Gastroesophageal sphincter (tissue), 4 donors: ENCODE measurements at regions not wholly inside any gene's neighbourhood (a gene's known extent, or its start where the extent isn't known, plus 50 kb on each side); places are given as distances from the start of the nearest gene placed in this dataset.

Experiments used
- ATAC-seq: fragments of 150-250 bp; one replicate; pipeline ENCODE4 v1.9.1; 2016; ENCODE audit warnings: mild to moderate bottlenecking, moderate library complexity
- H3K27ac ChIP-seq, 4 donors: fragments of 200-600 bp; sonication (generic) in 3 of 4; 1 replicate in 3 of 4; 2 replicates in 1 of 4; pipeline ENCODE4 v1.5.1; 2016 to 2019
- H3K27me3 ChIP-seq: fragments of 200-600 bp; sonication (generic); one replicate; pipeline ENCODE4 v1.5.1; 2019
- H3K36me3 ChIP-seq, 2 donors: fragments of 200-600 bp; sonication (generic); one replicate each; pipeline ENCODE4 v1.5.1; 2019; ENCODE audit warnings: control low read depth in 1 of 2
- H3K4me1 ChIP-seq, 3 donors: fragments of 200-600 bp; sonication (generic); 1 replicate in 2 of 3; 2 replicates in 1 of 3; pipeline ENCODE4 v1.5.1; 2016 to 2019; ENCODE audit warnings: control low read depth in 2 of 3
- H3K4me3 ChIP-seq, 2 donors: fragments of 200-600 bp; sonication (generic); one replicate each; pipeline ENCODE4 v1.5.1; 2019; ENCODE audit warnings: mild to moderate bottlenecking in 1 of 2, moderate library complexity in 1 of 2
- H3K9me3 ChIP-seq, 3 donors: fragments of 200-600 bp; sonication (generic); one replicate each; pipeline ENCODE4 v1.5.1; 2017 to 2019; ENCODE audit warnings: control low read depth in 2 of 3
- EP300 ChIP-seq: sonication (generic); formaldehyde crosslinking; IDR thresholded peaks from one replicate; pipeline ENCODE4 v1.6.1; 2017; ENCODE audit warnings: antibody characterized with exemption, mild to moderate bottlenecking
- POLR2A ChIP-seq, 2 donors: fragments of 450-650 bp; IDR thresholded peaks; one replicate each; pipeline ENCODE4 v1.6.1; 2017; ENCODE audit warnings: antibody characterized with exemption in 2 of 2, mild to moderate bottlenecking in 2 of 2, moderate library complexity in 1 of 2
- POLR2AphosphoS5 ChIP-seq: sonication (generic); formaldehyde crosslinking; IDR thresholded peaks from one replicate; pipeline ENCODE4 v1.6.1; 2017; ENCODE audit warnings: antibody characterized with exemption
- WGBS, 2 donors: methylation state at CpG; one replicate each; pipeline ENCODE4 v1.1.5; 2018; ENCODE audit warnings: low coverage in 1 of 2; 5-methylcytosine and 5-hydroxymethylcytosine counted together
- TF ChIP-seq, protein P1 (sequence below), 4 experiments: fragments of 200-600 bp in 2 of 4; fragments of 450-650 bp in 2 of 4; sonication (generic) in 1 of 4; IDR thresholded peaks; one replicate each; pipeline ENCODE4 v1.5.1; 2017 to 2019; ENCODE audit warnings: antibody characterized with exemption in 4 of 4, mild to moderate bottlenecking in 2 of 4, moderate library complexity in 2 of 4

DNA sequence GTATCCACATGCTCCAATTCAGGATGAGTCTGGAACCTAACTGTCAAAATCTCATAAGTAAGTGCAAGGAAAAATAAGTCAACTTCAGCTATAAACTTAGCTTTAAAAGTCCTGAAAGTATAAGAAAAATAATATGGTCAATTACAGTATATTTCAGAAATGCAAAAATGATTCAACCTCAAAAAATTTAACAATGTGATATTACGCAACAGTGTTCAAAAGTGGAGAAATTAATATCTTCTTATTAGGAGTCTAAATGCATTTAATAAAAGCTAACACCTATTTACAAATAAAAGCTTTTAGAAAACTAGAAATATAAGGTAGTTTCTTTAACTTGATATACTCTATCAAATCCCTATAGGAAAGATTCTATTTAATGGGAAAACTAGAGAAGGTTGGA lies 111.2 kb upstream of the OPRM1 start:
- no peaks in the 10 kb centered on the region for H3K9me3 ChIP-seq
- H3K27ac ChIP-seq: no peak overlapping the region
- H3K36me3 ChIP-seq: no peaks in the 10 kb centered on the region
- ATAC-seq: no peak
- H3K4me1 ChIP-seq: no peaks in the 10 kb centered on the region
- WGBS, 2 donors: 96 to 100% methylated on average over 1 of the region's 1 CpG
- TF ChIP-seq POLR2AphosphoS5 (no peak), POLR2A (IDR thresholded peaks at IDR 0.05) (no peak), EP300 (no peak)
- TF ChIP-seq, protein P1, sequence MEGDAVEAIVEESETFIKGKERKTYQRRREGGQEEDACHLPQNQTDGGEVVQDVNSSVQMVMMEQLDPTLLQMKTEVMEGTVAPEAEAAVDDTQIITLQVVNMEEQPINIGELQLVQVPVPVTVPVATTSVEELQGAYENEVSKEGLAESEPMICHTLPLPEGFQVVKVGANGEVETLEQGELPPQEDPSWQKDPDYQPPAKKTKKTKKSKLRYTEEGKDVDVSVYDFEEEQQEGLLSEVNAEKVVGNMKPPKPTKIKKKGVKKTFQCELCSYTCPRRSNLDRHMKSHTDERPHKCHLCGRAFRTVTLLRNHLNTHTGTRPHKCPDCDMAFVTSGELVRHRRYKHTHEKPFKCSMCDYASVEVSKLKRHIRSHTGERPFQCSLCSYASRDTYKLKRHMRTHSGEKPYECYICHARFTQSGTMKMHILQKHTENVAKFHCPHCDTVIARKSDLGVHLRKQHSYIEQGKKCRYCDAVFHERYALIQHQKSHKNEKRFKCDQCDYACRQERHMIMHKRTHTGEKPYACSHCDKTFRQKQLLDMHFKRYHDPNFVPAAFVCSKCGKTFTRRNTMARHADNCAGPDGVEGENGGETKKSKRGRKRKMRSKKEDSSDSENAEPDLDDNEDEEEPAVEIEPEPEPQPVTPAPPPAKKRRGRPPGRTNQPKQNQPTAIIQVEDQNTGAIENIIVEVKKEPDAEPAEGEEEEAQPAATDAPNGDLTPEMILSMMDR (IDR thresholded peaks at IDR 0.05): no peak
- no peak overlapping the region for H3K4me3 ChIP-seq
- no peaks in the 10 kb centered on the region for H3K27me3 ChIP-seq

DNA sequence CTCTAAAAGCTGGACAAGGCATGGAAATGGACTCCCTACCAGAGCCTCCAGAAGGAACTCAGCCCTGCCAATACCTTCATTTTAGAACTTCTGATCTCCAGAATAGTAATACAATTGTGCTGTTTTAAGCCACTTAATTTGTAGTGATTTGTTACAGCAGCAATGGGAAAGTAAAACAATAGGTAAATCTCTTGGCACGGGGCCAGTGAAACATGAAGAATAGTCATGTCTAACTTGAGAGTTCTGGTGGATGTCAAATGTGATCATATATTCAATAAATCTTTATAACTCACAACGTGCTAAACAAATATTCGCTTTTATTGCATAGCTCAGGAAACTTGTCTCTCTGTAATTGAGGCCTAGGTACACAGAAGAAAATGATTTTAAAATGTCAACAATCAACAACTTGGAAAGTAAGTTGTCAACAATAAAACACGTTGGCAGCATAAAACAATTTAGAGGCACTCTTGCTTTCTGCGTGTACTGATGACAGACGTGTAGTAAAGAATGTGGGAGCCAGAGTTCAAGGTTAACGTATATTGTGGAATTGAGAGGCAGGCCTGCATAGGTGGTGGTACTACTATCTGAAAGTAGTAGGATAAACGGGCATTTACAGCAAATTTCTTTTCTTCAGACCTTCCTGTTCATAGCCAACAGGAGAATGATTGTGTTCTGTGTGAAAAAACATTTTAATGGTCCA lies 140.5 kb upstream of the OPRM1 start:
- Histone ChIP-seq H3K4me1 (no peaks in the 10 kb centered on the region), H3K4me3 (no peak overlapping the region), H3K27ac (no peak overlapping the region), H3K9me3 (no peaks in the 10 kb centered on the region), H3K36me3 (no peaks in the 10 kb centered on the region), H3K27me3 (no peaks in the 10 kb centered on the region)
- WGBS, 2 donors: 68 to 76% methylated on average over 8 of the region's 8 CpGs
- TF ChIP-seq, protein P1 (IDR thresholded peaks at IDR 0.05): no peak
- TF ChIP-seq POLR2AphosphoS5: no peak
- TF ChIP-seq POLR2A (IDR thresholded peaks at IDR 0.05): no peak
- TF ChIP-seq EP300: no peak
- no peak for ATAC-seq

DNA sequence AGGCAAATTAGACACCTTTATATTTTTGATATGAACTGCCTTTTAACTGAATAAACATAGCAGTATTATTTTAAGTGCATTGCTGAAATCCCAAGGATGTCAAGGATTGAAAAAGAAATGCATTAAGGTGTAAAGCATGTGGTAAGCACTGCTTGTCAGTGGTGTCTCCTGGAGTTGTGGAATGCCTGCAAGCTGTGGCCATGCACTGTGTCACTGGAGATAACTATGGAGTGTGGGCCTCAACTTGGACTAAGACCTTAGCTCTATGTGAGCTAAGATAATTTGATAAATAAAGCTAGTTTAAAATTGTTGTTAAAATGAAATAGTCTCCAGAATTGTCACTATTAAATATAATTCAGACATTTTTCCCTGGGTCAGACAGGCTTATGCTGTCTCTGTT lies 156.6 kb upstream of the OPRM1 start:
- ATAC-seq: no peak
- Histone ChIP-seq H3K4me1 (no peaks in the 10 kb centered on the region), H3K36me3 (no peaks in the 10 kb centered on the region), H3K9me3 (no peaks in the 10 kb centered on the region), H3K27ac (no peak overlapping the region), H3K27me3 (no peaks in the 10 kb centered on the region), H3K4me3 (no peak overlapping the region)
- TF ChIP-seq, protein P1 (IDR thresholded peaks at IDR 0.05): no peak
- TF ChIP-seq EP300 (no peak), POLR2A (IDR thresholded peaks at IDR 0.05) (no peak), POLR2AphosphoS5 (no peak)

DNA sequence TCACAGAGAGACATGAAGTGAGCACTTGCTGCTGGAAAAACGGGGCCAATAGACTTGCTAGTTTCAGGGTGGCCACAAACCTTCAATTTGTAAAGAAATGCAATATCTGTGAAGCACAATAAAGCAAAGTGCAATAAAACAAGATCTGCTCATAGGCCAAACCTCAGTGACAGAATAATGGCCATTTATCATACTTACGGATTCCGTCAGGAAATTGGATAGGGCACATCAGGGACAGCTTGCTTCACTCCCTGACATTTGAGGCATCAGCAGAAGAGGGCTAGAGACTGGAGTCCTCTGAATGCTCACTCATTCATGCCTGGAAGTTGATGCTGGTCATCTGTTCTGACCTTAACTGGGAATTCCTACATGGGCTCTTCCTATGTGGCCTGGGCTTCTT lies 165.5 kb upstream of the OPRM1 start:
- no peaks in the 10 kb centered on the region for H3K4me1 ChIP-seq
- TF ChIP-seq, protein P1 (IDR thresholded peaks at IDR 0.05): no peak
- no peak for TF ChIP-seq POLR2A (IDR thresholded peaks at IDR 0.05)
- TF ChIP-seq POLR2AphosphoS5: no peak
- TF ChIP-seq EP300: no peak
- no peak for ATAC-seq
- no peak overlapping the region for H3K4me3 ChIP-seq
- no peaks in the 10 kb centered on the region for H3K36me3 ChIP-seq
- H3K27me3 ChIP-seq: no peaks in the 10 kb centered on the region
- WGBS, 2 donors: 57 to 70% methylated on average over 3 of the region's 3 CpGs
- peaks cover 0 to 4% (median 0%) of the 10 kb centered on the region in 3 donors for H3K9me3 ChIP-seq
- H3K27ac ChIP-seq: no peak overlapping the region

DNA sequence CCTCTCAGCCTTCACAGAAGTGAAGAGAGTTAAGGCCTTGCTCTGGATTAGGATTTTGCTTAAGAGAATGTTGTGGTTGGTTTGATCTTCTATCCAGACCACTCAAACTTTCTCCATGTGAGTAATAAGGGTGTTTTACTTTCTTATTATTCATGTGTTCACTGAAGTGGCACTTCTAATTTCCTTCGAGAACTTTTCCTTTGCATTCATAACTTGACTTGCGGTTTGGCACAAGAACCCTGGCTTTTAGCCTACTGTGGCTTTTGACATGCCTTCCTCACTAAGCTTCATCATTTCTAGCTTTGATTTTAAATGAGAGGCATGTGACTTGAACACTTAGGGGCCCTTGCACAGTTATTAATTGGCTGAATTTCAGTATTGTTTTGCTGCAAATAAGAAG lies 166.1 kb upstream of the OPRM1 start:
- Histone ChIP-seq H3K36me3 (no peaks in the 10 kb centered on the region), H3K9me3 (peaks cover 0 to 4% (median 0%) of the 10 kb centered on the region in 3 donors), H3K27ac (no peak overlapping the region), H3K4me3 (no peak overlapping the region), H3K4me1 (no peaks in the 10 kb centered on the region), H3K27me3 (no peaks in the 10 kb centered on the region)
- WGBS, 2 donors: 78 to 100% methylated on average over 2 of the region's 2 CpGs
- no peak for TF ChIP-seq POLR2AphosphoS5
- TF ChIP-seq EP300: no peak
- no peak for TF ChIP-seq POLR2A (IDR thresholded peaks at IDR 0.05)
- TF ChIP-seq, protein P1 (IDR thresholded peaks at IDR 0.05): no peak
- no peak for ATAC-seq
